NOMO-1 treated with DMSO at 0.1 percent for 48 hours (cell line): ENCODE measurements at regions not wholly inside any gene's neighbourhood (a gene's known extent, or its start where the extent isn't known, plus 50 kb on each side); places are given as distances from the start of the nearest gene placed in this dataset.
A peak's percentile ranks its signal among the peaks of the same experiment; 100 is the strongest.
"Not testable (repeated sequence)": the region's sequence is repeated elsewhere in the genome, so short reads cannot be mapped to it uniquely, and the experiment has no call there.

Source experiments
- DNase-seq: peaks from one replicate; lab custom pipeline; 2025; ENCODE audit not compliant: unreplicated experiment; lab: John Stamatoyannopoulos, UW

DNA sequence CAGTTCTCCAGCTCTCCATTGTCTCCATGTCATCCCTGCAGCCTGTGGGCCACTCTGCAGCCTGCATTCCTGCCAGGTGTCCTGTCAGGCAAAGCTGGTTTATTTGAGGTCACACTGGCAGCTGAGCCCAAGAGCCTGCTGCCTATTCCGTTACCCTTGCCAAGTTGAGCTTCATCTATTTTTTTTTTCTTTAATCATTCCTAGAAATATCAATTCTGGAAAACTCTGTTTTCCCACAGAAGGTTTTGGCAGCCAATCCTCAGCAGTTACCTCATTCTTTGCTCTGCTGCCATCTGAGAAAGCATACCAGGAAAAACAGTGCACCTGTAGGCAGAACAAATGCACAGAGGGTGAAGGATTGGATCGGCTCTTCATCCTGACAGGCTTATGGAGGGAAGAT is 411.0 kb upstream of the ACVR2A start:
- no peak for DNase-seq

DNA sequence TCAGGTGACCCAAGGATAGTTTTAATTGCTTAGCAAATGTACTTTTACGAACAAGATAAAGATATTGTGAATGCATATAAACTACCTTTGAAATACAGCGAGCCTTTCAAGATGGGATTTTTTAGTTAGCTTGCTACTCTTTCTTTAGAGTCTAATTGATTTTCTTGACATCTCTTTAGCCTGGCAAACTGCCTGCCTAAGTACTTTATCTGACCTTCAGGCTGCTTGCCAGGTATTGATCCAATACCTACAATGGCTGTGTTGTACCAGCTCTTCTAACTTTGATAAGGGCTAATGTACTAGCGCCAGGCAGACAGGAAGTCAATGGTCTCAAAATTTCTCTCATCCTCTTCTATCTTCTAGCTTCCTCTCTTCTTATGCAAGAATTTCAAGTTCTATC is 414.4 kb upstream of the ACVR2A start:
- DNase-seq = no peak

DNA sequence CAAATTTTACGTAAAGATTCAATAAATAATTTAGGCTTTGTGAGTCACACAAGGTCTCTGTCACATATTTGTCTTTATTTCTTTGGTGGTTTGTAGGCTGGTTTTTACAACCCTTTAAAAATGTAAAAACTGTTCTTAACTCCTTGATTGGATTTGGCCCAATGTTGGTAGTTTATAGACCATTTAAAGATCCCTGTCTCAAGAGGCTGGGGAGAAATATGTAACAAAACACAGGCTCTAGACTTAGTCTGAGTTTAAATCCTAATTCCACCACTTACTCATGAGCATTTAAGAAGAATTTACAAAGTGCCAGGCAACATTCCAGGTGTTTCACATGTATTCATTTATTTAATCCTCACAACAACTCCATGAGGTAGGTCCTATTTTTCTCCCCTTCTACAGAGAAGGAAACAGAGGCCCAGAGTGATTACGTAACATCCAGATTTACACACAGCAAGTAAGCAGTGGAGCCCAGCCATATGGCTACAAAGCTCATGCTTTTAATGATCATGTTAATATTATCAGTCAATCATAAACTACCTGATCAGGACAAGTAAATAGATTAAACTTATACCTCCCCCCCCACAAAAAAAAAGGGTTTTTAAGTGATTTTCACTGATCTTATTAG is 416.6 kb upstream of the ACVR2A start:
- no peak for DNase-seq

DNA sequence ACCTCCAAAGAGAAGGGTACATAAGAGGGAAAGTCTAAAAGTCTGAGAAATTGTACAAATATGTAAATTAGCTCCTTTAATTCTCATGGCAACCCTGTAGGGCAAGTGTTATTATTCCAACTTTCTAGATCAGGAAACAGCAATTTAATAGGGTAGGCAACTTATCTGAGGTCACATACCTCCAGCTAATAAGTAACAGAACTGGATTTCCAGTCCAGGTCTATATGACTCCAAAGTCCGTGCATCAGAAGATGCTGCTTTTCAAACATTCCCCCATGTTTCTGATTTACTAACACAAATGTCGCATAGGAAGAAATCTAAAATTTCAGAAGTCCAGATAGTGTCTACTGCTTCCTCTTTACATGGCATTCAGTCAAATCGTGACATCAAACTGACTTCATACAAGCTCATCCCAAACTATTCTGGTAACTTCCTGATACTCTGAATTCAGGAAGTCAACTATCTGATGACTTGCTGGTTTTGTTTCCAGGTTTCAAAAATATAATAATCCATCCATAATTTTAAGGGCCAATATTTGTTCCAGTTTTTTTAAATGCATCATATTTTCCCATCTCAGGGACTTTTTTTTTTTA is 419.3 kb upstream of the ACVR2A start:
- peak; percentile 26 for DNase-seq

DNA sequence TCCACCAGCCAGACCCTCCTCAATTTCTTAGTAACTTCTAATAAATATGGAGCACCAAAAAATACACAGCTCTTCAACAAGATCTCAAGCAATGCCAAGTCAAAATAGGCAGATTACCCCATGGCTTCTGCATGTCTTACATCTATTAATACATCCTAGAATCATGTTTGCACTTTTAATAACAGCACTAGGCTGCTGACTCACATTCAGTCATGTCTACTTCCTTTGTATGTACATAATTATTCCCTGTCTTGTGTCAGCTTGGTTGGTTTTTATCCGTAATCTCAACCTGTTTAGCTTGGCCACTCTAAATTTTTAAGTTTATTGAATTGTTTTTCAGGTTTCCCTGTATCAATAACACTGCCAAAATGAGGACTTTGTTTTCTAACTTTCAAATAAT is 420.1 kb upstream of the ACVR2A start:
- no peak for DNase-seq

DNA sequence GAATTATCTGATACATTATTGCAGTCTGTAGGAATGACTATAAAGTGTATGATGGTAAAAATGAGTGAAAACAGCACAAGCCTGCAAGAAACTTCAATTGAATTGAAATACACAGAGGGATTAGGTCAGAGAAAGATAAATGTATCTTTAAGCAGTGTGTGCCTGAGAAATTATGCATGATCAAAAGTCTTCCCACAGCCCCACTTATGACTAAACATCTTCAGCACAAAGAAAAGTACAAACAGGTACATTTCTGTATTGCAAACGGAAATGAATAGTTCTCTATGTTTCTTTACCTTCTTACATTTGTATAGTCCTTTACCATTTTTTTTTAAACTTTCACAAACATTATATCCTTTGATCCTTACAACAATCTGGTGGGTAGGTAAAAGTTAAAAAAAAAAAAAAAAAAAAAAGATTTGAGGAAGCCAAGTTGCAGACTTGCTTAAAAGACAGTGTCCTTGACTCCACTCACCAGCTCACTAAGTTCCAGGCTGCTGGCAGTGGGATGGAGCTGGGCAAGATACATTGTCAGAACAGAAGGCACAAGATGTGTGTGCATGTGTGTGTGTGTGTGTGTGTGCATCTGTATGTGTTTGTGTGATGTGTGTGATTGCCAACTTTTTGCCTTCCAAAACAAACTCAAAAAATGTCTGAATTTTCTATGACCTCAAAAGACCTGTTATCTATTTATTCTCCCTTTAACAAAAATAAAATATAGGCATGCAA is 423.7 kb upstream of the ACVR2A start:
- DNase-seq = no peak

DNA sequence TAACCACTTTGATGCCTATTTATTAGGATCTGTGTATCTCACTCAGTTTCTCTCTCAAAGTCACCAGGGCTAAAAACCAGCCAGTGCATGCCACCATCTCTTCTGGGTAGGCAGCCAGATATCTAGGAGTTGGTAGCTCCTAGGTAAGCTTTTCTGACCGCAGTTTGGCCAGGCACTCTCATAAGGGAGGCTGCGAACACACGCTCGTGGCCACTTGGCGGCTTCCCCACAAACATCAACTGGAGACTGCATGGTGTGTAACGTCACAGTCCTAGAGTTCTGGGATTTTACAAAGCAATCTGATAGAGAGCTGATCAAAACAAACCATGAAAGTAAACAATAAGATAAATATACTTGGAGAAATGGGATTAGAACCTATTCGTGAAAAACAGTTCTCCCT is 424.3 kb upstream of the ACVR2A start:
- DNase-seq = no peak

DNA sequence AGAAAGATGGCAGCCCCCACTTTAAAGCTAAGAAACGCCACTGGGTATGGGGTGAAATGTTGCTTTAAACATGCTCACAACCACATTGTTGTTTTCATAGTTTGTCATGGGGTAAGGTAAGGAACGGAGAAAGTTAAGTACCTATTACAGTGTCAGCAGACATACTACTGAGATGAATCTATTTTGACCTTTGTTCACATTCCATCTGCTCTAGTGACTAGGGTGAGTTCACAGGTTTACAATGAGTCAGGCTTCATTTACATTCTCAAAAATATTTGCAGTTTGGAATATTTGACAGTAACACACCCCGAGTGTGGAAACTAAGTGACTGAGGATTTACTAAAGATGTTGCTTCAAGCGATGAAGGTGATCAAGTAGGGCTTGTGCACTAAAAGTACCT is 428.7 kb upstream of the ACVR2A start:
- no peak for DNase-seq

DNA sequence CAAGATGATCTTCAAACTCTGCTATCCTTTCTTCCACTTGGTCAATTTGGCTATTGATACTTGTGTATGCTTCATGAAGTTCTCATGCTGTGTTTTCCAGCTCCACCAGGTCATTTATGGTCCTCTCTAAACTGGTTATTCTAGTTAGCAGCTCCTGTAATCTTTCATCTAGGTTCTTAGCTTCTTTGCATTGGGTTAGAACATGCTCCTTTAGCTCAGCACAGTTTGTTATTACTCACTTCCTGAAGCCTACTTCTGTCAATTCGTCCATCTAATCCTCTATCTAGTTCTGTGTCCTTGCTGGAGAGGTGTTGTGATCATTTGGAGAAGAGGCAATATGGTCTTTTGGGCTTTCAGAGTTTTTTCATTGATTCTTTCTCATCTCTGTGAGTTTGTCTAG is 430.2 kb upstream of the ACVR2A start:
- not testable (repeated sequence) for DNase-seq

DNA sequence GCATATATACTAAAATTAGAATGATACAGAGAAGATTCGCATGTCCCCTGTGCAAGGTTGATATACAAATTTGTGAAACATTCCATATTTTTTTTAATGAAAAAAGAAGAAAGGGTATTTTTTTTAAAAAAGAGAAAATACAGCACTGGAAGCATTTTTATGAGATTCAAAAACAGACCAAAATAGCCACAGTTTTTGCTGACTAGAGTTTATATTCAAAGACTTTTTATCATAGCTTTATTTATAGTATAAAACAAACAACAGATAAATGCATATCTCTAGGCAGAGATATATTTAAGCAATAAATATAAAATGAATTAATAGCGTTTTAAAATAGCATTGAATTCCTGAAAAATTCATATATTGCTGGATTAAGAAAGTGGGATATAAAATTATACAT is 436.5 kb upstream of the ACVR2A start:
- DNase-seq = no peak

DNA sequence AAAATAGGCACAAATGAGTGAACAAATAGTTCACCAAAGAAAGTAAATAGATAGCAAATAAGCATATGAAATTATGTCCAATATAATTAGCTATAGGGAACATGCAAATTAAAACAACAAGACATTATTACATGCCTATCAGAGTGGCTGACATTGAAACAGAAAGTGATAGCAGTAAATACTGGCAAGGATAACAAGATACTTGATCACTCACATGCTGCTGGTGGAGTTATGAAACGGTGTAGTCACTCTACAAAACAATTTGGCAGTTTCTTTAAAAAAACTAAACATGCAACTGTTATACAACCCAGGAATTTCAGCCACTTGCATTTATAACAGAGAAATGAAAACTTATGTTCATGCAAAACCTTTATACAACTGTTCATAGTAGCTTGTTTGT is 439.2 kb upstream of the ACVR2A start:
- no peak for DNase-seq

DNA sequence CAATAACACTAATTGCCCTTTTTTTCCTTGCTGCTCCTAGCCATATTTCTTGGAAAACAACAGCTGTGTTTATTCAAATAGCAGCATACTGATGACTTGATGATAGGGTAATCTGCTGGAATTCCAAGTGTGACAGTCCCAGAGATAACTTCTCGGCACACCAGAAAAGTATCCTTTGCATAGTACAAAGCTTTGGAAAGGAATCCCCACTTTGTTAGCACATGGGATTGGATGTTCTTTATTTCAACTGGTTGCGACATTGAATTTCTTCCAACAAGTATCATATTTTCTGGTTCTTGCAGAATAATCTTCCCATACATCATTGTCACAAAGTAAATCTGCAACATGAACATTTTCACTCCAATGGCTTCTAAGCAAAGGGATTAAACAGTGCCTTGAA is 445.8 kb upstream of the ACVR2A start:
- no peak for DNase-seq

DNA sequence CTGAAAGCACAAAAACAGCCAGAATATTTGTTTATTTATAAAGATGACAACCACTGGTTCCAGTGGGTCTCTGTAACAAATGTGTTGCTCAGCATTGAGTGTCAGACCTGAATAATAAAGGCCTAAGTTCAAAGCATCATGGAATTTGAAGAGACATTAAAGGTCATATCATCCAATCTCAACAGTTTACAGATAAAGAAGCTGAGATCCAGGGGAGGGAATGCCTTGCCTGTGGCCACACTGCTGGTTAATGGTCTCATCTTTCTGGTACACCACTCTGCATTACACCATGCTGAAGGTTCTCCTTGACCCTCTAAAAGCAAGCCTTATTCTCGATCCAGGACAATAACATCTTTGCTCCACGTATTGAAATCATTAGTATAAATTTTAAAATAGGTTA is 446.5 kb upstream of the ACVR2A start:
- DNase-seq = no peak

DNA sequence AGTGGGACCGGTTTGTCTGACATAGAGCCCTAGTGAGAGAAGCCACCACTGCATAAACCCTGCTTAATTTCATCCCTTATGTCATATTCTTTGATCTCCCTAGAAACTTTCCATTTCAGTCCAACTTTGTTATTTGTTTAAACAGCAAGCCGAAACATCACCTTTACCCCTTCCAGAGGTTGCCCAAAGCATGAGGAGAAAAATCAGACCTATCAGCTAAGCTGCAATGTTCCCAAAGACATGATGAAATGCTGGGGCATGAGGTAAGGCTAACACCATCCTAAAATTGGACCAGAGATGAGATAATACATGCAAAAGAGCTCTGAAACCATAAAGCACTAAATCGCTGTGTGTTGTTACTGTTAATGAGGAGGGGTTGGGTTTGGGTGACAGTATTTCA is 447.9 kb upstream of the ACVR2A start:
- DNase-seq = no peak

DNA sequence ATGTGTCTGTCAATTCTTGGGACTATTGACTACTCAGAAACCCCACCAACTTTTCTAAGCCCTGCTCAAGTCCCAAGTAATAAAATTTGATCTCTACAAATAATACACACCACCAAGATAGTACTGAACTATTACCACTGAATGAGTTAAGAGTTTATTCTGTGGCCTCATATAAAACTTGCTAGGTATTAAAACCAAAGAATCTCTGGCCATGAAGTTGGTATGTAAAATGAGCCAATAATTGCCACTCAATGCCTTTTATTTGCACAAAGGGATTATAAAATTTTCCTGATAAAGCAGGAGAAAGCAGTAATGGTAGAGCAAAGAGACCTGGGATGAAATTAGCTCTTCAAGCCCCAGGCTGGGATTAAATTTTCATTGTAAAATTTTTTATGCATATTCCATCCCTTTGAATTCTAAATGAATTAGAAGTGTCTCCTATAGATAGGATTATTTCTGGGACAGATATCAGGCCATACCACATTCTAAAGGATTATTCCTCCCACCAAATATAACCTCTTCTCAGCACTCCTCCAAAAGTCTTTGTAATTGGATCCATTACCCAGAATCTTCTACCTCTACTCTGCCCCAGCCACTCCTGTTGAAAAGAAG is 450.5 kb upstream of the ACVR2A start:
- DNase-seq = no peak

DNA sequence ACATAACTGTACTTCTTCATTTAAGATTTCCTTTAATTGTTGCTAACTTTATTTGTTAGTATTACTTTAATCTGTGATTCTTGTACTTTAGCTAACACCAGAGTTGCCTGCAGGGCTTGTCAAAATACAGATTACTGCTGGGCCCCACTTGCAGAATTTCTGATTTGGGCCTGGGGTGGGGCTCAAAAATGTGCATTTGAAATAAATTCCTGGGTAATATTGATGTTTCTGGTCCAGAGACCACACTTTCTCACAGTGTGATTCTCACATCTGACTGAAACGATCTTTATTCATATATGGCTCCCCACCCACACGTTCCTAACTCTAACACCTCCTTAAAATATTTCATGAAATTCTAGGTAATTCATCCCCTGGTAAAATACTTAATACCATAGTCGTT is 452.6 kb upstream of the ACVR2A start:
- DNase-seq = no peak

DNA sequence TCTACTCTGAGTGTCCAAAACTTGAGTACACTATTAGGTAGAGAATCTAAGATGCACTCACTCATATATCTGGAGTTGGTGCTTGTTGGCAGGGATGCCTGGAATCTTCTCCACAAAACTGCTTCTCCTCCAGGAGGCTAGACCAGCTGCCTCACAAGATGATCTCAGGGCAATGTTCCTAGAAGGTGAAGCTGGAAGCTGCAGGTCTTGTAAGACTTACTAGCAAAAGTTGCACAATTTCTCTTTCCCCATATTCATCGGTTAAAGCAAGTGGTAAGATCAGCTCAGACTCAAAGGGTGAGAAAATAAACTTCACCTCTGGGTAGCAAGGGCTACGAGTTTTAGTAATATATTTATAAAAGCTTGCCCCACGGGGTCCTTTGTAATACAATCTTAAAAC is 454.4 kb upstream of the ACVR2A start:
- DNase-seq = no peak

DNA sequence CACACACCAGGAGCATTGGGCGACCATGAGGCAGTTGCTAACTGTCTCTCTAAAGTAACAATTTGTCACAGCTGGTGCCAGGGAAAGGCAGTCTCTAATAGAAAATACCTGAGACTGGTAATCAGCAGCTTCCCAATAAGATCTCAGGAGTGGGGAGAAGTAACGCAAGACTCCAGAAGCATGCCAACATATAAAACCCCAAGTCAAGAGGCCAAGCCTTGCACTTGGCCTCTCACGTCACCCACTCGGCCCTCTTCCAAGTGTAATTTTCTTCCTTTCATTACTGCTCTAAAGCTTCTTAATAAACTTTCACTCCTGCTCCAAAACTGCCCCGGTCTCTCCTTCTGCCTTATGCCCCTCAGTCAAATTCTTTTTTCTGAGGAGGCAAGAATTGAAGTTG is 455.6 kb upstream of the ACVR2A start:
- DNase-seq = no peak

DNA sequence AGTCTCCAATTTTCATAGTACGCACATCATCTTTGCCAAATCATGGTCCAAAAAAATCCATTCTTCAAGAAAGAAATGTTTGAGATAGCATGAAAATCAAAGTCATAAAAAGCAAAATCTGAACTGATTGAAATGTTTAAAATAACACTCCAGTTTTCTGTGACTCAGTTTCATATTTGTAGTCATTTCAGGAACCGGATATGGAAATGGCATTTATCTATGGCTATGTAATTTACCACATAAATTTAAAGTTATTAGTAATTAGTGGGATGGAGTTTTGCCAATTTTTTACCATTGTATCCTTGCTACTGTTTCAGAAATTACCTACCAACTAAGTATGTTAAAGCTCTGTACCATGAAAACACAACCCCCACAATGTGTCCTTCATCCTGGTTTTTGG is 456.6 kb upstream of the ACVR2A start:
- DNase-seq = no peak

DNA sequence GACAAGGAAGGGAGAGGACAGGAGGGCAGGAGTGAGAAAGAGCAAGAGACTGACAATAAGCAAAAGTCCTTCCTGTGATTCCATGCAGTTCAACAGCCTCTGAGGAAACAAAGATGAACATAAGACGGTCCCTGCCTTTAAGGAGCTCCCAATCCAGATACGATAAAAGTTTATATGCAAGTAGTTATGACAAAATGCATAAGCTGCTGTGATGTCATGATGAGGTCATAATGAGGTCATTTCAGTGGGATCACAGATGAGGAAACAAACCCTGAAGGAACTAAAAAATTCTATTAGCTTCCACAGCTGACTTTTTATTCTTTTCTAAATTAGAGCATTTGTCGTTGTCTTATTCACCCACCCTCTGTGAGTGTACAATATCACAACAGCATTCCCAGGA is 458.5 kb upstream of the ACVR2A start:
- DNase-seq = no peak

DNA sequence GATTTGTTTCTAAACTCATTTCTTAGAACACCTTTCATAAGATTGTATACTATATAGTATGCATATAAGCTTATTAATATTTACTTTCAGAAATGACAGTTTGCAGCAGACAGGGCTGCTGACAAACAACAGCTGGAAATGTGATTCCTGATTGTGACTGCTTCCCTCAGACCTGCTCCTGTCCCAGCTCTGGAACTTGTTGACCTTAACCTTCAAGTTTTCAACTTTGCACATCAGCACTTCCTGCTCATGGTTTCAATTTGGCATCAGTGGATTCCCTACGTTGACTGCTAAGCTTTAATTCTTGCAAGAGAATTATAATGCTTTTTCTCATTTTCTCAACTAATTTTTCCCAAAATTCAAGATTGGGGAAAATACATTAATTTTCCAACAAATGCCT is 459.2 kb upstream of the ACVR2A start:
- DNase-seq = no peak

DNA sequence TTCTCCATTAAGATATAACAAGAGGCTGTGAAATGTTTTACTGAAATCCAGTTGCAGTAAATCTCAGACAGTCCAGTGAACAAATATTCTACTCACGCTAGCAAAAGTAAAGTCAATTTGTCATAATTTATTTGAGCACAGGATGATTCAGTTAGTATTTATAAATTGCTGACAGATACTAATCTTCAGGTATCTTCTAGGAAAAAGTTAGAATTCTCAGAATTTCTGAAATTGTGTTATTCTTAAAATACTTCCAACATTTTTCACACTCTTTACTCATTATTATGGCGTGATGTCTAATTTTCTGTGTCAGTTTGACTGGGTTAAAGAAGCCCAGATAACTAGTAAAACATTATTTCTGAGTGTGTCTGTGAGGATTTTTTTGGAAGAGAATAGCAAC is 460.2 kb upstream of the ACVR2A start:
- no peak for DNase-seq
